ENCODE measurements at regions not wholly inside any gene's neighbourhood (a gene's known extent, or its start where the extent isn't known, plus 50 kb on each side); places are given as distances from the start of the nearest gene placed in this dataset.

DNA sequence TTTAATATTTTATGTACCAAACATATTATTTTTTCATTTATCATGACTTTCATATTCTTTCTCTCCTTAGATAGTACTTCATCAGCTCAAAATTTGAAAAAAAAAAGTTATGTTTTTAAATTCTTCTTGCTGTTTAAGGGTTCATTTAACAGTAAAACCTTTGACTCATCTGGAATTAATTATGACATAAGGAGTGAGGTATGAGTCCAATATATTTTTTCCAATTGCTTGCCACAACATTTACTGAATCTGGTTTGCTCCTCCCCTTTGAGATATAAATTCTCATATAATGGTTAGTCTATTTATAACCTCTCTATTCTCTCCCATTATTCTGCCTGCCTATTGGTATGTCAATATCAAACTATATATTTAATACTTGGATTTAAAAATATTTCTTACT is 387.8 kb downstream of the TUSC7 start:
- Histone ChIP-seq H3K14ac (ENCODE audit: insufficient read length) (no peak overlapping the region), H2BK12ac (ENCODE audit: low read depth, low read length) (no peak overlapping the region), H3K4me3 (ENCODE audit: extremely low read depth in 1 of 4, insufficient read depth in 2 of 4, low read depth in 3 of 4, low read length in 4 of 4) (no peak overlapping the region), H3K79me2 (ENCODE audit: control insufficient read depth in 1 of 2, insufficient read depth in 2 of 2, low read length in 2 of 2) (no peaks in the 10 kb centered on the region), H4K5ac (ENCODE audit: insufficient read length, low read depth, low read length) (no peak overlapping the region), H3K27ac (ENCODE audit: low read depth, low read length) (no peak overlapping the region), H2BK5ac (ENCODE audit: low read depth, low read length) (no peak overlapping the region), H3K18ac (ENCODE audit: extremely low read depth, low read length) (no peak overlapping the region), H2BK15ac (ENCODE audit: low read length) (no peak overlapping the region), H3K23ac (ENCODE audit: insufficient read length) (no peak overlapping the region), H2AK5ac (ENCODE audit: low read depth, low read length) (no peak overlapping the region), H4K20me1 (replicated peaks in 1 of 2; ENCODE audit: control insufficient read depth in 1 of 2, insufficient read depth in 2 of 2, low read length in 2 of 2) (no peaks in the 10 kb centered on the region), H3K9ac (replicated peaks in 1 of 4; ENCODE audit: extremely low read depth in 1 of 4, low read depth in 3 of 4, low read length in 3 of 4) (no peak overlapping the region), H3K4me1 (replicated peaks in 1 of 4; ENCODE audit: control insufficient read depth in 3 of 4, insufficient read depth in 4 of 4, low read length in 3 of 4) (no peaks in the 10 kb centered on the region), H3K27me3 (replicated peaks in 1 of 4; ENCODE audit: control insufficient read depth in 3 of 4, extremely low read depth in 1 of 4, insufficient read depth in 3 of 4, low read length in 3 of 4) (no peaks in the 10 kb centered on the region), H3K4me2 (ENCODE audit: insufficient read depth in 1 of 2, low read depth in 2 of 2, low read length in 2 of 2) (no peak overlapping the region), H3K9me3 (ENCODE audit: insufficient read depth in 2 of 2, low read depth in 1 of 2, low read length in 1 of 2) (no peaks in the 10 kb centered on the region; a peak in 1 of 4 replicates), H2BK20ac (ENCODE audit: low read length) (no peak overlapping the region), H3K36me3 (ENCODE audit: control insufficient read depth in 2 of 4, insufficient read depth in 4 of 4, low read length in 3 of 4) (no peaks in the 10 kb centered on the region), H4K91ac (replicated peaks; ENCODE audit: insufficient read length, low read length) (no peak overlapping the region), H3K4ac (replicated peaks; ENCODE audit: insufficient read length, low read depth, low read length) (no peak overlapping the region), H2BK120ac (replicated peaks; ENCODE audit: low read depth, low read length) (no peak overlapping the region), H2AFZ (ENCODE audit: low read length) (no peak overlapping the region), H4K8ac (ENCODE audit: extremely low read depth, insufficient read depth, low read length) (no peak overlapping the region), H3K79me1 (ENCODE audit: low read depth, low read length) (no peaks in the 10 kb centered on the region), H3K56ac (replicated peaks; ENCODE audit: insufficient read length, low read depth, low read length) (no peak overlapping the region), H3K23me2 (ENCODE audit: low read depth, low read length) (no peaks in the 10 kb centered on the region)
- DNase-seq (ENCODE audit: low read depth in 1 of 2, low spot score in 2 of 2) = no peak
- no peak for FAIRE-seq
- CTCF ChIA-PET (ENCODE audit: partially characterized antibody) = no interaction called here
- POLR2A ChIA-PET (ENCODE audit: partially characterized antibody) = no interaction called here
- TF ChIP-seq, protein P1, sequence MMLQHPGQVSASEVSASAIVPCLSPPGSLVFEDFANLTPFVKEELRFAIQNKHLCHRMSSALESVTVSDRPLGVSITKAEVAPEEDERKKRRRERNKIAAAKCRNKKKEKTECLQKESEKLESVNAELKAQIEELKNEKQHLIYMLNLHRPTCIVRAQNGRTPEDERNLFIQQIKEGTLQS (IDR thresholded peaks at IDR 0.05; ENCODE audit: insufficient read depth, low read depth, low read length) = no peak
- TF ChIP-seq EGR1 (IDR thresholded peaks at IDR 0.05; ENCODE audit: borderline replicate concordance, low read depth, low read length) = no peak
- no peak for TF ChIP-seq HDAC6 (IDR thresholded peaks at IDR 0.05; ENCODE audit: low read depth, low read length)
- no peak for TF ChIP-seq CTBP2 (IDR thresholded peaks at IDR 0.05; ENCODE audit: borderline replicate concordance, insufficient read depth, insufficient read length, low read length)
- TF ChIP-seq NRF1 (IDR thresholded peaks at IDR 0.05; ENCODE audit: low read depth, low read length) = no peak
- TF ChIP-seq TAF1 (IDR thresholded peaks at IDR 0.05; ENCODE audit: low read depth, low read length) = no peak
